ENCODE measurements at regions not wholly inside any gene's neighbourhood (a gene's known extent, or its start where the extent isn't known, plus 50 kb on each side); places are given as distances from the start of the nearest gene placed in this dataset.

DNA sequence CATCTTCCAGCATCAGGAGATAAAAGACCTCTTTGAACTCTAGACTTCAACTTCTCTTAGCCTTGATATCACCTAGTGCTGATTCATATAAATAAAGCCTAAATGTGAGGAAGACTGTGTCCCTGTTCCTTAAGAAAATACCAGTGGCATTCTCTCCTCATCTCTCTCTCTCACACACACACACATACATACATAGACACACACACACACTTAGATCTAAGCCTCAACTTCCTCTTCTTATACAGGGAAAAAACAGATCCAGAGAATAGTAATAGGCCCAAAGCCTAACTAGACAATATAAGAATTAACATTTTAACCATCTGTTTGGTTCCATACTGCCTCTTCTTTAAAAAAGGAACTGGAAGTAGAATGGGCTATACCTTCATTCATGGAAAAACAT lies 195.3 kb upstream of the NR4A3 start:
- H3K4me1 Mint-ChIP-seq: peaks cover 8% of the 10 kb centered on the region
- H3K27ac Mint-ChIP-seq: no peak overlapping the region
- TF ChIP-seq, protein P1, sequence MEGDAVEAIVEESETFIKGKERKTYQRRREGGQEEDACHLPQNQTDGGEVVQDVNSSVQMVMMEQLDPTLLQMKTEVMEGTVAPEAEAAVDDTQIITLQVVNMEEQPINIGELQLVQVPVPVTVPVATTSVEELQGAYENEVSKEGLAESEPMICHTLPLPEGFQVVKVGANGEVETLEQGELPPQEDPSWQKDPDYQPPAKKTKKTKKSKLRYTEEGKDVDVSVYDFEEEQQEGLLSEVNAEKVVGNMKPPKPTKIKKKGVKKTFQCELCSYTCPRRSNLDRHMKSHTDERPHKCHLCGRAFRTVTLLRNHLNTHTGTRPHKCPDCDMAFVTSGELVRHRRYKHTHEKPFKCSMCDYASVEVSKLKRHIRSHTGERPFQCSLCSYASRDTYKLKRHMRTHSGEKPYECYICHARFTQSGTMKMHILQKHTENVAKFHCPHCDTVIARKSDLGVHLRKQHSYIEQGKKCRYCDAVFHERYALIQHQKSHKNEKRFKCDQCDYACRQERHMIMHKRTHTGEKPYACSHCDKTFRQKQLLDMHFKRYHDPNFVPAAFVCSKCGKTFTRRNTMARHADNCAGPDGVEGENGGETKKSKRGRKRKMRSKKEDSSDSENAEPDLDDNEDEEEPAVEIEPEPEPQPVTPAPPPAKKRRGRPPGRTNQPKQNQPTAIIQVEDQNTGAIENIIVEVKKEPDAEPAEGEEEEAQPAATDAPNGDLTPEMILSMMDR (IDR thresholded peaks at IDR 0.05; ENCODE audit: unreplicated experiment): no peak

DNA sequence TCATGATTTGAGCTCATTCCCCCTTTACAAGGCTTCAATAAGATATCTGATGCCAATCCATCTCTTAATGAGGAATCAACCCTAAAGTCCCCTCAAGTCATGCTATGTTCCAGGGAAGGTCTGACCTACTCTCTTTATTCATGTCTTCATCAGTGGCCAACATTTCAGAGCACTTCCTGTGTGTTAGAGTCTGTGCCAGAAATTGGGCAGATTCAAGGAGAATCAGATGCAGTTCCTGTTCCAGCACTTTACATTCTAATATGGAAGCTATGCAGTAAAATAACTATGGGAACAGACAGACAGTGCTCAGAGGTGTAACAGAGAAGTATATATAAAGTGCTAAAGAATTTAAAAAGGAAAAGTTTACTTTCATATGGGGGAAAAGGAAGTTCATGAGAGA lies 193.4 kb upstream of the NR4A3 start:
- H3K4me1 Mint-ChIP-seq: peaks cover 8% of the 10 kb centered on the region
- TF ChIP-seq, protein P1 (IDR thresholded peaks at IDR 0.05; ENCODE audit: unreplicated experiment): no peak

More for the DNA sequence above, 195.3 kb upstream of the NR4A3 start:
- Mint-ChIP-seq H3K36me3 (no peaks in the 10 kb centered on the region), H3K9me3 (no peaks in the 10 kb centered on the region), H3K4me3 (no peak overlapping the region), H3K27me3 (ENCODE audit: low read depth) (no peaks in the 10 kb centered on the region)
- DNase-seq (ENCODE audit: low spot score in 2 of 2, unreplicated experiment in 2 of 2): no peak

DNA sequence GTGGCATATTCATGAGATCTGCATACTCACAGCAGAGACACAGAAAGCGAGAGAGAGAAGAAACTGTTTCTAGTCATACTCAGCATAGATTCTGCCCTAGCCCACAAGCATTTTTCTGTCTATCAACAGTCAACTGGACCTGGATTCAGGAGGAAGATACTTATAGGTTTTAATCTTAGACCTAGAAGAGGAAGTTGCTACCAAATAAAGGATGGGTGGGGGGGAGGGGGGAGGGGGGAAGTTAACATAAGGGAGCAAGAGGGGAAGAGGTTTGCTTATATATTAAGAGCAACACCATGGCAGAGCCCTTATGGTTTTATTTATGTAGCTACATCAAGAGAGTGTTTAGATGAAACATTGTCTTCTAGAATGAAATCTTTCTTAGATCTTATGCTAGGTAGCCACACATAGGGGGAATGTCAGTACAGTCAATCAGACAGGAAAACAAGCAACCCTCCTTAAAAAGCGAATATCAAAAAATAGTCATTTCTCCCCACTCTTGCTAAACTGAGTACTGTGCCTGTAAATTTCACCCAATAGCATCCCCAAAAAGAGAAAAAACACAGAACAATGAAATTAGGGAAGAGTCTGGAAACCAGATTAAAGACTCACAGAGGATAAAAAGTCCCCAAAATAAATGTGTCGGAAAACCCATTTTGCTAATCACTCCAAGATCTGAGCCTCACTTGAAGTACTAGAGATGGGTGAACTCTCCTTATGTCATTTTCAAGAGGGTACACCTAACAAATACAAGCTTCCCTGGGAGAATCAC lies 192.7 kb upstream of the NR4A3 start:
- Mint-ChIP-seq H3K27ac (no peak overlapping the region), H3K36me3 (no peaks in the 10 kb centered on the region), H3K4me1 (peaks cover 8% of the 10 kb centered on the region), H3K9me3 (no peaks in the 10 kb centered on the region), H3K27me3 (ENCODE audit: low read depth) (no peaks in the 10 kb centered on the region), H3K4me3 (no peak overlapping the region)
- TF ChIP-seq, protein P1 (IDR thresholded peaks at IDR 0.05; ENCODE audit: unreplicated experiment): no peak
- DNase-seq (ENCODE audit: low spot score in 2 of 2, unreplicated experiment in 2 of 2): no peak

More for the DNA sequence above, 193.4 kb upstream of the NR4A3 start:
- H3K4me3 Mint-ChIP-seq: no peak overlapping the region
- no peaks in the 10 kb centered on the region for H3K9me3 Mint-ChIP-seq
- no peak for DNase-seq (ENCODE audit: low spot score in 2 of 2, unreplicated experiment in 2 of 2)
- H3K27ac Mint-ChIP-seq: no peak overlapping the region
- H3K27me3 Mint-ChIP-seq (ENCODE audit: low read depth): no peaks in the 10 kb centered on the region
- no peaks in the 10 kb centered on the region for H3K36me3 Mint-ChIP-seq

DNA sequence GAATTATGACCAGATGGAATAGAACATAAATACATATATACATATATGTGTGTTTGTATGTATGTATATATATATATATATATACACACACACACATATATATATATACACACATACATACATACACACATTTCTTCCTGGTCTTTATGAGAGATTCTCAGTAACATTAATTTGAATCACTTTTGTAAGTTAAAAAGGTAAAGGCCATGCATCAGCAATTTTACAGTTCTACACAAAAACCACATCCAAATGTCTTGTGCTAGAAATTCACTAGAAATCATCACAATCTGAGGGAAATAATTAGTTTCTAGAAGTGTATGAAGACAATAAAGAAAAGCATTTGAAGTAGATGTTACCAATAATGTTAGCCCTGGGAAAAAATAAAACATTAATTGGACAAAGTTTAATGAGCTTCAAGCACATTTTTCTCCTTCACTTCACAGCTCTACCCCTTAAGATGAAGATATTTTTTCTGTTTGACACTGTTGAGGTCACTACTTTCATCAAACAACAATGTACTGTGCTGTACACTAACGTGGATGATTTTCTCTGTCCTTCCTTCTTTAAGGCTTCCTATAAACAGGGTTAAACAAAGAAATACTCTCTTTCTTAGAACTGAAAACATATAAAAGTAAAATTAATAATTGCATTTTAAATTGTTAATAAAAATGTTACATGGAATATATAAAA lies 189.2 kb upstream of the NR4A3 start:
- no peak overlapping the region for H3K4me3 Mint-ChIP-seq
- no peak for DNase-seq (ENCODE audit: low spot score in 2 of 2, unreplicated experiment in 2 of 2)
- TF ChIP-seq, protein P1 (IDR thresholded peaks at IDR 0.05; ENCODE audit: unreplicated experiment): no peak
- no peaks in the 10 kb centered on the region for H3K27me3 Mint-ChIP-seq (ENCODE audit: low read depth)
- no peaks in the 10 kb centered on the region for H3K9me3 Mint-ChIP-seq
- no peaks in the 10 kb centered on the region for H3K36me3 Mint-ChIP-seq
- H3K4me1 Mint-ChIP-seq: no peaks in the 10 kb centered on the region
- H3K27ac Mint-ChIP-seq: no peak overlapping the region

DNA sequence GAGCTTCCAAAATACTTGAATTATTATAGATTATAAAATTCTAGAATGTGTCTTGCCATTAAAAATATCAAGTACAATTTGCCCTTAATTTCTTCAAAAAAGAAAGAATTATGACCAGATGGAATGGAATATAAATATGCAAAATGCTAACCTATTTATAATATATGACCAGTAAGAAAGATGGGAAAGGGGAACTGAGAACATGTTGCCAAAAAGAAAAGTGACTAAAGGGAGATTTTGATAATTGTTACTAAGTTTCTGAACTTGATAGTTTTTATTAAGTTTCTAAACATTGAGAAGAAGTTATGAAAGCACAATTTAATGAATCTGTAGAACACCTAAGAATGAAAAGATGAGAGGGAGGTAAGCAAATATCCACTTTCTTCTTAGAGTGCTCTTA lies 188.4 kb upstream of the NR4A3 start:
- Mint-ChIP-seq H3K4me1 (no peaks in the 10 kb centered on the region), H3K9me3 (no peaks in the 10 kb centered on the region), H3K27me3 (ENCODE audit: low read depth) (no peaks in the 10 kb centered on the region), H3K4me3 (no peak overlapping the region), H3K36me3 (no peaks in the 10 kb centered on the region), H3K27ac (no peak overlapping the region)
- TF ChIP-seq, protein P1 (IDR thresholded peaks at IDR 0.05; ENCODE audit: unreplicated experiment): no peak
- no peak for DNase-seq (ENCODE audit: low spot score in 2 of 2, unreplicated experiment in 2 of 2)
